SK-N-SH (cell line): ENCODE measurements at regions not wholly inside any gene's neighbourhood (a gene's known extent, or its start where the extent isn't known, plus 50 kb on each side); places are given as distances from the start of the nearest gene placed in this dataset.

Experiments used
- CTCF ChIP-seq: fragments of 200-600 bp; sonication (generic); IDR thresholded peaks from 2 replicates; pipeline ENCODE4 v1.6.1; 2017; ENCODE audit warnings: antibody characterized with exemption, mild to moderate bottlenecking, moderate library complexity
- EP300 ChIP-seq, 2 experiments: IDR thresholded peaks; 2 replicates each; pipeline versions ENCODE4 v1.4.0 to v1.6.1; 2012; ENCODE audit warnings: borderline replicate concordance in 1 of 2, low read depth in 1 of 2, low read length in 1 of 2
- EZH2phosphoT487 ChIP-seq: fragments of 200-600 bp; sonication (generic); IDR thresholded peaks from 2 replicates; pipeline ENCODE4 v1.6.1; 2017; ENCODE audit warnings: low read depth, mixed run types, mild to moderate bottlenecking, antibody characterized with exemption, moderate library complexity, borderline replicate concordance
- FOXJ3 ChIP-seq: sonication (generic); formaldehyde crosslinking; IDR thresholded peaks from 2 replicates; pipeline ENCODE4 v1.5.1; 2020; ENCODE audit warnings: mild to moderate bottlenecking, missing genetic modification reagents
- MAX ChIP-seq: IDR thresholded peaks from 2 replicates; pipeline ENCODE4 v1.4.0; 2012; ENCODE audit warnings: low read depth
- POLR2AphosphoS5 ChIP-seq: IDR thresholded peaks from 2 replicates; pipeline ENCODE4 v1.6.1; 2012; ENCODE audit warnings: low read depth, low read length
- REST ChIP-seq: IDR thresholded peaks from 2 replicates; pipeline ENCODE4 v1.6.1; 2012; ENCODE audit warnings: mild to moderate bottlenecking, low read depth, low read length, moderate library complexity
- RXRA ChIP-seq: IDR thresholded peaks from 2 replicates; pipeline ENCODE4 v1.4.0; 2012; ENCODE audit warnings: low read depth, mild to moderate bottlenecking, borderline replicate concordance
- SMC3 ChIP-seq: IDR thresholded peaks from 2 replicates; pipeline ENCODE4 v1.6.1; 2012; ENCODE audit warnings: low read depth, low read length, improper control_type of control experiment
- TAF1 ChIP-seq: IDR thresholded peaks from 2 replicates; pipeline ENCODE4 v1.6.1; 2012; ENCODE audit warnings: low read depth, mild to moderate bottlenecking, low read length, moderate library complexity, borderline replicate concordance

- TF ChIP-seq REST, result no peak
- TF ChIP-seq EP300 (IDR thresholded peaks at IDR 0.05; ENCODE audit: borderline replicate concordance in 1 of 2, low read depth in 1 of 2, low read length in 1 of 2), result no peak
- TF ChIP-seq MAX, result no peak
- TF ChIP-seq CTCF, result no peak
- no peak for TF ChIP-seq SMC3
- TF ChIP-seq POLR2AphosphoS5, result no peak
- TF ChIP-seq RXRA, result no peak
- TF ChIP-seq FOXJ3, result no peak
- TF ChIP-seq EZH2phosphoT487, result no peak
- no peak for TF ChIP-seq TAF1
Measured at GRCh38 chr17:54455251-54455868, 445.3 kb upstream of the TOM1L1 start.
